ENCODE measurements at regions not wholly inside any gene's neighbourhood (a gene's known extent, or its start where the extent isn't known, plus 50 kb on each side); places are given as distances from the start of the nearest gene placed in this dataset.
"Not testable (repeated sequence)": the region's sequence is repeated elsewhere in the genome, so short reads cannot be mapped to it uniquely, and the experiment has no call there.

DNA sequence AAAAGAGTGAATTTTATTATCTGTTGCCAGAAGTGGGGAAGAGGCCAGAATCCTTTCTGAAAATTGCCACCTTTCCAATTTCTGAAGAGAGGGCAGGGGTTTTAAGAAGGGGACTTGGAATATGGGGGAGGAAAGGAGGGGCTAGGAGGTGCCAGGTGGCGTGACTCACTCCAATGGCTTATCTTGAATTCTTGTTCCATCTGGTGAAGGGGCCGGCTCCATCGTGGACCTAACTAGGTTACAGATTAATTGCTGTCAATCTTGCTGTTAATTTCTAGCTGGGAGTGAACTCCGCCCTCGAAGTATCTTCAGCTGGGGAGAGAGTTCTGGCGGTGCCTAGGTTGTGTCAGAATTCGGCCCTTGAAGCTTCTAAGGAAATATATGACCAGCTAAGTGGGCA, 138.7 kb downstream of the YTHDC2 start:
- DNase-seq, result no peak

DNA sequence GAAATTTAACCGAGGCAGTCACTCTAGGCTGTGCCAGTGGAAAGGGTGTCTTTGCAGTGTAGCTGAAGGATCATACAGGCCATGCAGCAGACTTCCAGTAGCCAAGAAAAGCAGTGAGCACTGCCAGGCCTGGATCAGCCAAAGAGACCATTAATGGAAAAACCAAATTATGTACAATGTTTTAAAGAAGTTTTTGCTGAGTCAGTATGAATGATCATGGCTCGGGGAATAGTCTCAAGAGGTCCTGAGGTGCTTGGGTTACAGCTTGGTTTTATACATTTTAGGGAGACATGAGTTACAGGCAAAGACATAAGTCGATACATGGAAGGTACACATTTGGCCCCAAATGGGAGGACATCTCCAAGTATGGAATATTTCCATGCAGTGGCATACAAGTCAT, 141.3 kb downstream of the YTHDC2 start:
- no peak for DNase-seq

DNA sequence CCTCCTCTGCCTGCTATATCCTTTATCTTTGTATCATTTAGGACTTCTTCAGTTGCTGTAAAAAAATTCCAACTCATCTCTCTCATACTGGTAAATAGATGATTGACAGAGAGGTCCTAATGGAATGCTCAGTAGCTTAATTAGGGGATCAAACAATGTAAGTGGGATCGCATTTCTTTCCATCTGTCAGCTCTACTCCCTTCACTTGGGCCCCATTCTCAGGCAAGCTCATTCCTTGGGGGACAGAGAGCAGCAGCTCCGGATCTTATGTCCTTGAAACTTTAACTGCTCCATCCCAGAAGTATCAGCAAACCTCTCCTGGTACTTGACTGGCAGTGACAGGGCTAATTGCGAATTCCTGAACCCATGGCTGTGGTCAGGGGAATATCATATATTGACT, 146.7 kb downstream of the YTHDC2 start:
- no peak for DNase-seq

DNA sequence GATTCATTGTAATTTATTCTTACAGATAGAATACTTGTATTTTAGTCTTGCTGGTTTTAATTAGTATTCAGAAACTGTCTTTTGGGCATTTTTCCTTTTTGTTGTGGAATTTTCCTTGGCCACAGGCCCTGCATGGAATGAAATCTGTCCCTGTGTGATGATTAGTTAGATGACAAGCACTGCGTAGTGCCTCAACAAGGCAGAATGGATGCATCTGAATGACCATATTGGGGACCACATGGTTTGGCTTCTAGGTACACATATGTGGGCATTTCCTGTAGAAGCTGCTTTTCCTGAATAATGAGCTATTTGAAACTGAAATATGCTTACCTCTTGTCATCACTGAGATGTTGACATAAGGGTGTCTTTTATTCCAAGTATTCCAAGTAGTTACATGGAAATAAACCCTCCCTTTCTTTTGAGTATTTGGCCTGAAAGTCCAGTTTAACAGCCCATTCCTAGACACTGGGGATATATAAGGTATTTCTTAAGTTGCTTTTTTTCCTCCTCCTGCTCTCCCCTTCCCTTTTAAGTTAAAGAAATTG, 147.3 kb downstream of the YTHDC2 start:
- DNase-seq, result no peak

DNA sequence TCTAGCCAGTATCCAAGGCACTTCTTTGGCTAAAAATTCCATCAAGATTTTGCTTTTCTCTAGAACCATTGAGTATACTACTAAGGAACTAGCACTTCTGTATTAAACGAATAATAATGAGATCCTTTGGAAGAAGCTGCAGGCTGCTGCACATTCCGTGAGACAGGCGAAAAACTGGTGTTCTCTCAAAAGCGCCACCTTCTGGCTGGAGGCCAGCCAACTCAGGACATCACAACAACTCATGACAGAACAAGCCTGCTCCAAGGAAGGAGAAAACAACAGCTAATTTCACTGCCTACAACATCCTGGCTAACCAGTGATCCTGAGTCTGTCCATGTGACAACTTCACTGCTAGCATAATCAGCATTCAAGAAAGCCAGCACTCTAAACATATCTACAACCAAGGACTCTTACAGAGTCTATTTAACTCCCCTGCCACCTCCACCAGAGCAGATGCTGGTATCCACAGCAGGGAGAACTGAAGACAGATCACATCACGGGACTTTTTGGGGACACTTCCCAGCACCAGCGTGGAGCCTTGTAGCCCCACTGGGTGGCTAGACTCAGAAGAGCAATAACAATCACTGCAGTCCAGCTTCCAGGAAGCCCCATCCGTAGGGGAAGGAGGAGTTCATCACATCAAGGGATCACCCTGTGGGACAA, 150.5 kb downstream of the YTHDC2 start:
- no peak for DNase-seq

DNA sequence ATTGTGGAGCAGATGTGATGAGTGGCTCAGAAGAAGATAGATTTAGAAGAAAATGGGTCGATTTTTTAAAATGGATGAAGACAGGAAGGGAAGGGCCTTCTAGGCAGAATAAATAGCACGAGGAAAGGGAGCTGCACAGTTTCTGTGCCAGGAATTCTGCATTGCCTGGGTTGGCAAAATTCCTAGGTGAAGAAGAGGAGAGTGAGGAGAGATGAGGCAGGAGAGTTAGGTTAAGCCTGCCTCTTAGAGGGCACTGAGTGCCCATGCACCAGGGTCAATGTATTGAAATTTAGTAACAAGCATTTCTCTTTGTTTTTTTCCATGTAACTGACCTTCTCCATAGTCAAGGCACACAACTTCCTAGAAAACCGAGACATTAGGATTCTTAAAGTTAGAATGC, 159.5 kb downstream of the YTHDC2 start:
- no peak for DNase-seq

DNA sequence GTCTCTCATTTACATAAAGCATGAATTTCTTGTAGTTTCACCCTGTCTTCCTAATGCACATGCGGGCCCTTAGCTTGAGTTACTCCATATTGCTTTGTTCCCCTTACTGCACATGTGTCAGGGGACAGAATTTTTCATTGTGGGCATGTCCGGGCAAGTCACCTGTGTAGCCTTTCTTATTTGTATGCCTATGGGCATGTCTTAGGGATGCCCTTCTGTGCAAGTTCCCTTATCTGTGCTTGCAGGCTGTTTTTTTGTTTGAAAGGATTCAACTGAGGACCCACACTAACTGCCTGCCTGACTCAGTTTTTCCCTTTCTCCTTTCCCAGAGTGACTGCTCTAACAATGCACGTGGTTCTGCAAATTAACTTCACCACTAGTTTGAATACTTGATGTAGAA, 161.7 kb downstream of the YTHDC2 start:
- no peak for DNase-seq

DNA sequence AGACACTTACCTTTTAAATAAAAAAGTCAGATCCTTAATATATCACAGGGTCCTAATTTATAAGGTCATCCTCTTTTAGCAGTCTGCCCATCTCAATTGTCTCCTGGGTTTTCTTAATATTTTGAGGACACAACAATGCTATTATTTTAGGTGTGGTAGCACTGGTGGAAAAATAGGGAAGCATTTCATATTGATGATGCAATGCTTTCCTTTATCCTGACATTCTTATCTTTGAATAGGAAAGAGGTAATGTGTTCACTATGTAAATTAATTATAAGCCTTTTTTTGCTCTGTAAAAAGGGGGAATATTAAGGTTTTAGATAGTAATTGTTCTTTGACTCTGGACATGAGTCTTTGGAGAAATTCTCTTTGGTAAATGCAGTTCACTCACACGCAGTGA, 164.7 kb downstream of the YTHDC2 start:
- no peak for DNase-seq

DNA sequence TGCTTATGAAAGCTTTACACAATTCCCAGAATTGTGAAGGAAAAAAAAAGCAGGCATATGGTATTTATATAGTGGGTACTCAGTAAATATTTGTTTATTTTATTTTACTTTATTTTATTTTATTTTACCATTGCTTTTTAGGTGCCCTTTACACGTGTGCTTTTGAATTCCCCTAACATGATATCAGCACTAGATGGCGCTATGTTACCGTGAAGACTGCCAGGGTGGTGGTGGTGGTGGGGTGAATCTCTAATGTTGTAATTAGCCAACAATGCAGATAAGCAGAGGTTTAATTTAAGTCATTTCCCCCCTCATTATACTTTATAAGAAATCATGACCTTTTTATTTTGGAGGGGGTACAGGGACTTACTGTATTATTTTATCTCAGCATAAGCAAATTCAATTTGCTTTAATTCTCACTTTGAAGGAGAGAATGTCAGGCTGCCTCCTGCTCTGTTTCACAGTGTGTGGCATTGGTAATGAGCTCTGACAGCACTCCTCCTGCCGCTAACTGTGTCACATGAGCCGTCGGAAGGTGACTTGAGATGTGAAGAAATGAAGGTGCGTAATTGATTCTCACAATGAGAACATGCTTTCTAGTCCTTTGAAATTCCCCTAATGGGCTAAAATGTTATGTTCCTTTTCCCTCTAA, 165.6 kb downstream of the YTHDC2 start:
- no peak for DNase-seq

DNA sequence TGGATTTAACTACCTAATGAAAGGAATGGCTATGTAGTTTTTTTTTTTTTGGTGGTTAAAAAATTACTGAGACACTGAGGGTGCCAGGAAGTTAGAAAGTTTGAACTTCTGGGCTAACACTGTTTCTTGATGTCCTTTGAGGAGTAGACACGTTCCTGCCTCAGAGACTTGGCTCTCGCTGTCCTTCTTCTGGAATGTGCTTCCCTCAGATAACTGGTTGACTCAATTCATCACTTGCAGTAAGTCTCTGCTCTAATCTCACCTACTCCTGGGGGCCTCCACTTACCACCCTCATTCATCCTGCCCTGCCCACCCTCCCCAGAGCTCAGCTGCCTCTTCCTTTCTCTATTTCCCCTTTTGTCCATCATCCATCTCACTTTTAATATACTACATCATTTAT, 167.0 kb downstream of the YTHDC2 start:
- no peak for DNase-seq

DNA sequence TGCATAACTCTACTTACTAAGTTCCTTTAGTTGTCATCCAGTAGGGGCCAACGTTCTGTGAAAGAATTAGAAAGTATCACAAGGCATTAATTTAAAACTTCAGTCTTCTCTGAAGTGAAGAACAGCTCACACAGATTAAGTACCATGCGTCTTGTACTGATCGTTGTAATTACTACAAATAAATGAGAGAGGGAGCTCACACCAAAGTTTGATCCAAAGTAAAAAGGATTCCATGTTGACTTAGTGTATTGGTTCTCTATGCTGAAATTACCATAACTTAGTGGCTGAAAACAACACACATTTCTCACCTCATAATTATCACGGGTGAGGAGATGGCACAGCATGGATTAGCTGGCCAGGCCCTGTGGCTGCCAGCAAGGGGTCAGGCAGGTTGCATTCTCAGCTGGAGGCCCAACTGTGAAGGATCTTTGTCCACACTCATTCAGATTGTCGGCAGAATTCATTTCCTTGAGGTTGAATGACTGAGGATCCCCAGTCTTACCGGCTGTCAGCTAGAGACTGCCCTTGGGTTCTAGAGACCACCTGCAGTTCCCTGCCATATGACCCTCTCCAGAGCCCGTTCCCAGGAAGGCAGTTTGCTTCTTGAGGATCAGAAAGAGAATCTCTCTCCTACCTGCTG, 169.1 kb downstream of the YTHDC2 start:
- DNase-seq, result no peak

DNA sequence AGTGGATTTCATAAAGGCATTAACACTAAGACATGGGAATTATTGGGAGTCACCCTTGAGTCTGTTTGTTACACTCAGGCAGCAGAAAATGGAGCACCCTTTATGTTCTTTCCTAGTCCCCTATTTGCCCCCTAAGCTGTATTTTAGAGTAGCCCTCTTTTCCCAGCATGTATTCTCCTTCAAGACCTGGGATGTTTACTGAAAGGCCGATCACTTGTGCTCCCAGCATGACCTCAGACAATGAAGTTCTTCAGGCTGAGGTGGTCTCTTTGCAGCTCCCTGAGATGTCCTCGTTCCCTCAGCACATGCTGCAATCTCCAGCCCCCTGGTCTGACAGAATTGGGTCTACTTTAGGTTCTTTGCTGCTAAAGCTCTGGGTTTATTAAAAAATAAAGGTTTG, 169.7 kb downstream of the YTHDC2 start:
- DNase-seq, result no peak

DNA sequence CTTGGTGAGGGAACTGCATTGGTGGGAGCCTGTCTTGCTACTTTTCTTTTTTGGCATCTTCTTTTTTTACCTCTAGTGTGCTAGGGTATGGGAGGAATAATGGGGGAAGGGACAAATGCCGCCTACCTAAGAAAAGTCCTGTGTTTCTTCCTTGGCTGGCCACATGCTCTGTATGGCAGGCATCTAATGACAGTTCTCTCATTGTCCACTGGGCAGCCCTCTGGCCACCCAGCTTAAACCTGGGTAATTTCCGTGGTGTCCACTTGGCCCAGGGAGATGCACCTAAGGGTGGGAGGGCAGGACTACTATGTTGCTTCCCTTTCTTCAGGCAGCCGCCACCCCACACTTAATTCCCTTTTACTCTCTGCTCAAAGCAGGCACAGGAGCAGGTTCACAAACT, 173.1 kb downstream of the YTHDC2 start:
- DNase-seq, result no peak

DNA sequence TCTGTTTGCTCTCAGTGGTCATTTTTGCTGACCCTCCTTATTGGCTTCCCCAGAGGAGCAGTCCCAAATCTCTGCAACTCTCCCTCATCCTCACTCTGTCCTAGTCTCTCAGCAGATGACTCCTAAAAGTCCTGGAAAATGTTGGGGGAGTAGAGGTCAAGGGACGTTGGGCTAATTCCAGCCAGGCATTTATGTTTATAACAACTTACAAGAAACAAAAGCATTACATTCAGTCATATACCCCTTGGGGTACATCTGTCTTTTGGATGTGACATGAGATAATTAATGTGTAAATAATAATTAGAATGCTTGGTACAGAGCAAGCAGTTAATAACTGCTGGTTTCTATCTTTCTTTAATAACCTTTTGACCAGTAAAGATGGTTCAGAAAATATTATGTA, 176.2 kb downstream of the YTHDC2 start:
- no peak for DNase-seq

DNA sequence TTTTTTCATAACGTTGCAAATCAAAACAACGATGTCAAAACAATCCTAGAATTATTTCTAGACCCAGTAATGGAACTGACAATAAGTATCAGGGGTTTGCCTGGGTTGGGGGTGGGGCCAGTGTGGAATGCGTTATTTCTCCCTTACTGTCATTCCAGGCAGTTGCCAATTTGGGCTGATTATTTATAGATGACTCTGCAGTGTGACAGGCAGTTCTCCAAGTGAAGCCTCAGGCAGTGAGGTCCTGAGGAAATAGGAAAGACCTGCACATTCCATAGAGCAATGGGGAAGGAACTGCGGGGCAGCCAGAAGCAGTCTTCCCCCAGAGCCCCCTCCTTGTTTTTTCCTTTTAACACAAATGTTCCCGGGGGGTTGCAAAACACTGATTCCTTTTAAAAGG, 179.0 kb downstream of the YTHDC2 start:
- no peak for DNase-seq

DNA sequence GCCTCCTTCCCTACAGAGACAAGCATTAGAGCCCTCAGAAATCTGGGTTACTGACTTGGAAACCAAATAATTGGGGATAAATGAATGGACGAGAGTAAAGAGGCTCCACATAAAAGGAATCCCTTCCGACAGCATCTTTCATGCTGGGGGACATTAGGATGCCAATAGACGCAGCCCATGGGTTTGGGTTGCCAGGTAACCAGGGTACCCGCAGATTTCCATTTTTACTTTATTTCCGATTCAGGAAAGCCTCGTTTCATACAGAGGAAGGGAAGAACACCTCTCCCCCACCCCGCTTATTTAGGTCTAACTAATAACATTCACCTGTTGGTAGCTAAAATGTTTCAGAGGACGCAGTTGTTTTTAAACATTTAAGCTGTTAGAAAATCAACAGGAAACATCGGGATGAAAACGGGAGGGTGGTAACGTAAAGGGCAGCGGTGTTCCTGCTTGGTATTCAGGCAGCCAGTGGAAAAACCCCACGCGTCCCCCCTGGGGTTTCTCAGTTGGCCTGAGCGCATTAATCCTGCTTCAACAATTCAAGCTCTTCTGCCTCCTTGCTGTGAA, 179.5 kb downstream of the YTHDC2 start:
- DNase-seq, result no peak

DNA sequence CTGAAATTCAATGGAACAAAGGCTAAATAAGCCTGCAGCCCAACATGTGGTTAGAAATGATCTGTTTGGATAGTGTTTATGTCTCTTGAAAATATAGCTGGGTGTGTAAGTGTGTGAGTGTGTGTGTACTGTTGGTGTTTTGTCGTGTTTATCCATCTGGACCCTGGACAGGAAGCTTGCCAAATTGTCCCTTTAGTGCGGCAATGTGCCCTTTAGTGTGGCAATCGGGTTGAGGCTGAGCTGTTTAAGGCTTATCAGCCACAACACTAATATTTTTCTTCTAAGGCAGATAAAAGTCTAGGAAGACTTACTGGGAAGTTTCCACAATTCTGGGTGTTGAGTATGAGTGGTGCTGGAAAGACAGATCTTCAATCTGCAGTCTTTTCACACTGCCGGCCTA, 180.2 kb downstream of the YTHDC2 start:
- DNase-seq, result no peak

DNA sequence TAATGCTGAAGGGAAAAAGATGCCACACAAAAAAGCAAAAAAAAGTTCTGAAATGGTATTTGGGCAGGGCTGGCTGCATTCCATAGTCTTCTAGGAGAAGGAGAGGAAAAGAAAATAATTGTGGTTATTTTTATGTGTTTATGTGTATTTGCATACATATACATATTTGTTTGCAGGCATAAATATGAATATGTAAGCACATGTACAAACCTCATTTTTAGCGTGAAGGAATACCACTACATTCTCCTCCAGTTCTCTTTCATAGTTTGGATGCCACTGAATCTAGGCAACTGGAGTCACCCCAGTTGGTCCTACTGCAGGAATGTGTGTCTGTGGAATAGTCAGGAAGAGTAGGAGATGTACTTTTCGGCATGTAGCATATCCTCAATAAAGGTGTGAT, 181.1 kb downstream of the YTHDC2 start:
- DNase-seq, result no peak

DNA sequence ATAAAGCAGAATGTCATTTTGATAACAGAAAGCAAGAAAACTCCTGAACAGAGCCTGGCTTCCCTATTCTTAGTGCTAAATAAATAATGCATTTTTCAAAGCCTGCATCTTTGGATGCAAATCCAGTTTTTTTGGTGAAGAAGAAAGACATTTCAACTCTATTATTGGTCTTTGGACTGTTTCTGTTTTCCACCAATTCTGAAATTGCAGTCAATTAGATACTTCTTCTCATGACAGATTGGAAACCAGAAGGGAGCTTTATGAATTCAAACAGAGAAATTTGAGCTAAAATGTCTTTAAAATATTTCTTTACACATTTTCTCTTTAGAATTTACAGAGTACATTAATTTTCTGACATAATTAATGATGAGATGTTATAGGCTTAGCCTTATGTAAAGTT, 189.8 kb downstream of the YTHDC2 start:
- no peak for DNase-seq

DNA sequence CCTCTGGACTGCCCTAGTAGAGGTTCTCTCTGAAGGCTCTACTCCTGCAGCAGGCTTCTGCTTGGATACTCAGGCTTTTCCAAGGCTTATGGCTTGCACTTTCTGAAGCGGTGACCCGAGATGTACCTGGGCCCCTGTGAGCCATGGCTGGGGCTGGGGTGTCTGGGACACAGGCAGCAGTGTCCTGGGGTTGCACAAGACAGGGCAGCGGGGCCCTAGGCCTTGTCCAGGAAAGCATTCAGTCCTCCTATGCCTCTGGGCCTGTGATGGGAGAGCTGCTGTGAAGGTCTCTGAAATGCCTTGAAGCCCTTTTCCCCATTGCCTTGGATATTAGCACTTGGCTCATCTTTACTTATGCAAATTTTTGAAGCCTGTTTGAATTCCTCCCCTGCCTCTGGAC, 192.2 kb downstream of the YTHDC2 start:
- no peak for DNase-seq

DNA sequence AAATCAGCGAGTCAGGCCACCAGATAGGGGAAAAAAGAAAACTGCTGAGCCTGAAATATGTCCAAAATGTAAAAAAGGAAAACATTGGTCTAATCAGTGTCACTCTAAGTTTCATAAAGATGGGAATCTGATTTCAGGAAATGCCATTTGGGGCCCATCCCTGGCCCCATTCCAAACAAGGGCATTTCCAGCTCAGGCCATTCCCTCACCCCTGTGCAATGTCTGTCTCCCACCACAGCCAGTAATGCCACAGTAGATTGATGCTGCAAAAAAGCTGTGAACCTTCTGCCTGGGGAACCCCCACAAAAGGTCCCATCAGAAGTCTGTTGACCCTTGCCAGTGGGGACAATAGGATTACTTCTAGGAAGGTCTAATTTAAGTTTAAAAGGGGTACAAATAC, 199.6 kb downstream of the YTHDC2 start:
- no peak for DNase-seq

DNA sequence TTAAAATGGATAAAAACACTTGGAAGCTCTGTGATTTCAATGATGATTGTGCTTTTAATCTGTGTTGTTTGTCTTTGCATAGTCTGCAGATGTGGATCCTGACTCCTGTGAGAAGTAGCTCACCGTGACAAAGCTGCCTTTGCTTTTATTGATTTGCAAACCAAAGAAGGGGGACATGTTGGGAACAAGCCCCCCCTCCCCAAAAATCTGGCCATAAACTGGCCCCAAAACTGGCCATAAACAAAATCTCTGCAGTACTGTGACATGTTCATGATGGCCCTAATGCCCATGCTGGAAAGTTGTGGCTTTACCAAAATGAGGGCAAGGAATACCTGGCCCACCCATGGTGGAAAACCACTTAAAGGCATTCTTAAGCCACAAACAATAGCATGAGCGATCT, 202.4 kb downstream of the YTHDC2 start:
- not testable (repeated sequence) for DNase-seq

DNA sequence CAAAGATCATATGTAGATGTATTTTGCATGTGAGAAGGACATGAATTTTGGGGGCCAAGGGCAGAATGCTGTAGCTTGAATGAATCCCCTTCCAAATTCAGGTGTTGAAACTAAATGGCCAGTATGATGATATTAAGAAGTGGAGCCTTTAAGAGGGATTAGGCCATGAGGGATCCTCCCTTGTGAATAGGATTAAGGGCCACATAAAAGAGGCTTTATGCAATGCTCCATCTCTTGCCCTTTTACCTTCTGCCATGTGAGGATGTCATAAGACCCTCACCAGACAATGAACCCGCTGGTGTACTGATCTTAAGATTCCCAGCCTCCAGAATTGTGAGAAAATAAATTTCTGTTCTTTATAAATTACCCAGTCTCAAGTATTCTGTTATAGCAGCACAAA, 206.1 kb downstream of the YTHDC2 start:
- no peak for DNase-seq

DNA sequence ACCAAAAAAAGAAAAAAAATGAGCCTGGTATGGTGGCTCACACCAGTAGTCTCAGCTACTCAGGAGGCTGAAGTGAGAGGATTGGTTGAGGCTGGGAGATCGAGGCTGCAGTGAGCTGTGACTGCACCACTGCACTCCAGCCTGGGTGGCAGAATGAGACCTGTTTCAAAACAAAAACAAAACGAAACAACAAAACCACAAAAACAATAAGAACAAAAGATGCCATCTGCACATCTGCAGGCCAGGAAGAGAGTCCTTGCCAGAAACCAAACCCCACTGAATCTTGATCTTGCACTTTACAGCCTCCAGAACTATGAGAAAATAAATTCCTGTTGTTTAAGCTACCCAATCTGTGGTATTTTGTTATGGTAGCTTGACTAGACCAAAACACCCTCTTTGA, 207.7 kb downstream of the YTHDC2 start:
- no peak for DNase-seq

All from GOT3 (cell line).